H9 (cell line): ENCODE measurements at regions not wholly inside any gene's neighbourhood (a gene's known extent, or its start where the extent isn't known, plus 50 kb on each side); places are given as distances from the start of the nearest gene placed in this dataset.

Experiments used
- DNase-seq: peaks from one replicate; pipeline ENCODE4 v3.0.0-alpha.2; 2017
- H2AFZ ChIP-seq: one replicate; pipeline ENCODE4 v1.6.1; 2013; ENCODE audit warnings: mild to moderate bottlenecking, low read length, control low read depth, moderate library complexity
- H2AK5ac ChIP-seq: 2 replicates; pipeline ENCODE4 v1.6.1; 2013; ENCODE audit warnings: low read length, control low read depth, mixed read lengths; ENCODE audit not compliant: insufficient read length
- H2BK120ac ChIP-seq: one replicate; pipeline ENCODE4 v1.6.1; 2013; ENCODE audit warnings: low read depth, mild to moderate bottlenecking, low read length, control low read depth, inconsistent platforms; ENCODE audit not compliant: poor library complexity, severe bottlenecking
- H2BK12ac ChIP-seq: 2 replicates; pipeline ENCODE4 v1.6.1; 2013; ENCODE audit warnings: low read length, control low read depth, mixed read lengths, low read depth; ENCODE audit not compliant: insufficient read length
- H2BK15ac ChIP-seq: 2 replicates; pipeline ENCODE4 v1.6.1; 2013; ENCODE audit warnings: low read depth, low read length, control low read depth
- H2BK20ac ChIP-seq: one replicate; pipeline ENCODE4 v1.6.1; 2013; ENCODE audit warnings: low read depth, mild to moderate bottlenecking, low read length, control low read depth, inconsistent platforms; ENCODE audit not compliant: poor library complexity, severe bottlenecking
- H2BK5ac ChIP-seq: 2 replicates; pipeline ENCODE4 v1.6.1; 2013; ENCODE audit warnings: low read length, control low read depth, mixed read lengths; ENCODE audit not compliant: insufficient read length
- H3K14ac ChIP-seq: 2 replicates; pipeline ENCODE4 v1.6.1; 2013; ENCODE audit warnings: low read length, control low read depth; ENCODE audit not compliant: insufficient read depth
- H3K18ac ChIP-seq: 2 replicates; pipeline ENCODE4 v1.6.1; 2013; ENCODE audit warnings: low read depth, mild to moderate bottlenecking, mixed read lengths, low read length, control low read depth; ENCODE audit not compliant: insufficient read length
- H3K23ac ChIP-seq: 2 replicates; pipeline ENCODE4 v1.6.1; 2013; ENCODE audit warnings: low read length, control low read depth, mixed read lengths, low read depth; ENCODE audit not compliant: insufficient read length
- H3K23me2 ChIP-seq: 2 replicates; pipeline ENCODE4 v1.6.1; 2013; ENCODE audit warnings: low read depth, mild to moderate bottlenecking, mixed read lengths, low read length, control low read depth; ENCODE audit not compliant: insufficient read length, poor library complexity, severe bottlenecking
- H3K27ac ChIP-seq: 2 replicates; pipeline ENCODE4 v1.5.1; 2013; ENCODE audit warnings: low read length, control low read depth, mixed read lengths, low read depth; ENCODE audit not compliant: insufficient read length
- H3K27me3 ChIP-seq: 2 replicates; pipeline ENCODE4 v1.6.1; 2013; ENCODE audit warnings: low read length, control low read depth, inconsistent platforms; ENCODE audit not compliant: insufficient read depth
- H3K4ac ChIP-seq: 2 replicates; pipeline ENCODE4 v1.6.1; 2013; ENCODE audit warnings: low read depth, mild to moderate bottlenecking, control low read depth, inconsistent platforms, low read length, moderate library complexity
- H3K4me1 ChIP-seq: 2 replicates; pipeline ENCODE4 v1.6.1; 2013; ENCODE audit warnings: low read length, control low read depth, inconsistent platforms; ENCODE audit not compliant: insufficient read depth
- H3K4me2 ChIP-seq: 2 replicates; pipeline ENCODE4 v1.6.1; 2013; ENCODE audit warnings: low read length, control low read depth, mixed read lengths; ENCODE audit not compliant: insufficient read length, insufficient read depth
- H3K56ac ChIP-seq: 2 replicates; pipeline ENCODE4 v1.6.1; 2013; ENCODE audit warnings: low read depth, mild to moderate bottlenecking, mixed read lengths, low read length, control low read depth; ENCODE audit not compliant: insufficient read length
- H3K79me1 ChIP-seq: 2 replicates; pipeline ENCODE4 v1.6.1; 2013; ENCODE audit warnings: low read depth, mild to moderate bottlenecking, moderate library complexity, low read length, control low read depth, inconsistent platforms; ENCODE audit not compliant: insufficient read depth, poor library complexity, severe bottlenecking
- H3K79me2 ChIP-seq: 2 replicates; pipeline ENCODE4 v1.6.1; 2013; ENCODE audit warnings: low read length, control low read depth, inconsistent platforms; ENCODE audit not compliant: insufficient read depth
- H3K9ac ChIP-seq: 2 replicates; pipeline ENCODE4 v1.6.1; 2013; ENCODE audit warnings: low read length, control low read depth, mixed read lengths; ENCODE audit not compliant: insufficient read length; ENCODE audit errors: extremely low read depth
- H3K9me3 ChIP-seq: one replicate; pipeline ENCODE4 v1.6.1; 2013; ENCODE audit warnings: low read depth, low read length, inconsistent platforms; ENCODE audit not compliant: control insufficient read depth
- H3T11ph ChIP-seq: one replicate; pipeline ENCODE4 v1.6.1; 2013; ENCODE audit warnings: mild to moderate bottlenecking, low read length, control low read depth, inconsistent platforms
- H4K20me1 ChIP-seq: one replicate; pipeline ENCODE4 v1.6.1; 2013; ENCODE audit not compliant: control insufficient read depth, insufficient read length, insufficient read depth
- H4K5ac ChIP-seq: 2 replicates; pipeline ENCODE4 v1.6.1; 2013; ENCODE audit warnings: low read depth, mild to moderate bottlenecking, mixed read lengths, low read length, control low read depth; ENCODE audit not compliant: insufficient read length
- H4K8ac ChIP-seq: replicated peaks from 2 replicates; pipeline ENCODE4 v1.6.1; 2013; ENCODE audit warnings: low read length, control low read depth, mixed read lengths, low read depth; ENCODE audit not compliant: insufficient read length
- H4K91ac ChIP-seq: 2 replicates; pipeline ENCODE4 v1.6.1; 2013; ENCODE audit warnings: low read depth, mild to moderate bottlenecking, moderate library complexity, mixed read lengths, low read length, control low read depth; ENCODE audit not compliant: insufficient read length
- H3K27ac Mint-ChIP-seq, 3 experiments: 2 replicates in 2 of 3; 3 replicates in 1 of 3; pipeline ENCODE4 v1.8.0; 2020 to 2021; ENCODE audit warnings: mixed read lengths in 3 of 3, mild to moderate bottlenecking in 1 of 3, moderate library complexity in 1 of 3
- H3K27me3 Mint-ChIP-seq: 2 replicates; pipeline ENCODE4 v1.8.0; 2021; ENCODE audit warnings: low read depth, mild to moderate bottlenecking, moderate library complexity, mixed read lengths
- H3K36me3 Mint-ChIP-seq, 3 experiments: 2 replicates in 2 of 3; 3 replicates in 1 of 3; pipeline ENCODE4 v1.8.0; 2020 to 2021; ENCODE audit warnings: low read depth in 3 of 3, mixed read lengths in 3 of 3; ENCODE audit not compliant: insufficient read depth in 1 of 3
- H3K4me1 Mint-ChIP-seq, 2 experiments: 2 replicates each; pipeline ENCODE4 v1.8.0; 2020; ENCODE audit warnings: mixed read lengths in 2 of 2
- H3K4me3 Mint-ChIP-seq, 2 experiments: 2 replicates in 1 of 2; 3 replicates in 1 of 2; pipeline ENCODE4 v1.8.0; 2020 to 2021; ENCODE audit warnings: mild to moderate bottlenecking in 2 of 2, mixed read lengths in 2 of 2, moderate library complexity in 1 of 2
- H3K9me3 Mint-ChIP-seq, 2 experiments: 2 replicates in 1 of 2; 3 replicates in 1 of 2; pipeline ENCODE4 v1.8.0; 2020; ENCODE audit warnings: mild to moderate bottlenecking in 2 of 2, mixed read lengths in 2 of 2, moderate library complexity in 1 of 2
- CTCF ChIP-seq: fragments of 200-600 bp; sonication (generic); conservative IDR thresholded peaks from 3 replicates; pipeline ENCODE4 v1.8.0; 2021; ENCODE audit warnings: antibody characterized with exemption, mild to moderate bottlenecking
- WGBS: extraction: QIAGEN DNeasy Blood & Tissue Kit; methylation state at CpG from one replicate; pipeline ENCODE4 v1.1.7; 2013; ENCODE audit warnings: missing lambda C conversion rate, low lambda C conversion rate, mixed read lengths; ENCODE audit not compliant: insufficient read length; ENCODE audit errors: extremely low coverage; 5-methylcytosine and 5-hydroxymethylcytosine counted together

GRCh38 chr12:27894309-27894708 lies 78.2 kb downstream of the PTHLH start:
- H2BK12ac ChIP-seq: no peak overlapping the region
- no peak overlapping the region for H3K9ac ChIP-seq
- no peak overlapping the region for H3K18ac ChIP-seq
- peaks cover 2% of the 10 kb centered on the region in 2 experiments; a peak in 1 of 4 replicates for H3K4me1 Mint-ChIP-seq
- H4K5ac ChIP-seq: no peak overlapping the region
- no peaks in the 10 kb centered on the region for H3K27me3 ChIP-seq
- H3K4ac ChIP-seq: no peak overlapping the region
- H2BK120ac ChIP-seq: no peak overlapping the region
- no peaks in the 10 kb centered on the region for H3K36me3 Mint-ChIP-seq
- H4K8ac ChIP-seq: no peak overlapping the region
- no peaks in the 10 kb centered on the region for H3K4me1 ChIP-seq
- H3K9me3 Mint-ChIP-seq: no peaks in the 10 kb centered on the region
- no peak overlapping the region for H3K27ac Mint-ChIP-seq
- H2BK5ac ChIP-seq: no peak overlapping the region
- no peak overlapping the region for H2BK20ac ChIP-seq
- H3K4me3 Mint-ChIP-seq: no peak overlapping the region
- H3K9me3 ChIP-seq: no peaks in the 10 kb centered on the region
- no peak overlapping the region for H2AFZ ChIP-seq
- H2AK5ac ChIP-seq: no peak overlapping the region
- no peaks in the 10 kb centered on the region for H3K27me3 Mint-ChIP-seq
- no peak overlapping the region for H3K56ac ChIP-seq
- H3K23ac ChIP-seq: no peak overlapping the region
- WGBS: no CpG with 5 or more reads among the region's 3 CpGs
- no peak overlapping the region for H3K27ac ChIP-seq
- no peaks in the 10 kb centered on the region for H3K79me1 ChIP-seq
- H4K20me1 ChIP-seq: no peaks in the 10 kb centered on the region
- no peak overlapping the region for H3T11ph ChIP-seq
- H3K79me2 ChIP-seq: no peaks in the 10 kb centered on the region
- H3K23me2 ChIP-seq: no peaks in the 10 kb centered on the region
- H4K91ac ChIP-seq: no peak overlapping the region
- no peak overlapping the region for H2BK15ac ChIP-seq
- DNase-seq: no peak
- no peak overlapping the region for H3K14ac ChIP-seq
- TF ChIP-seq CTCF: no peak
- no peak overlapping the region for H3K4me2 ChIP-seq
